ENCODE measurements at regions not wholly inside any gene's neighbourhood (a gene's known extent, or its start where the extent isn't known, plus 50 kb on each side); places are given as distances from the start of the nearest gene placed in this dataset.

- no peaks in the 10 kb centered on the region for H3K9me2 ChIP-seq
- CTCF ChIA-PET: no interaction called here
- H3K27me3 ChIP-seq (ENCODE audit: insufficient read depth): no peaks in the 10 kb centered on the region
- H3K9me3 ChIP-seq: no peaks in the 10 kb centered on the region
- DNase-seq: no peak
- no peaks in the 10 kb centered on the region for H3K36me3 ChIP-seq (replicated peaks in 1 of 2; ENCODE audit: control insufficient read depth in 1 of 2, insufficient read depth in 2 of 2, low read length in 1 of 2)
- no peaks in the 10 kb centered on the region for H3K79me2 ChIP-seq (ENCODE audit: insufficient read depth)
- H3K4me3 ChIP-seq (ENCODE audit: low read depth in 2 of 2, low read length in 1 of 2): no peak overlapping the region
- H3F3A ChIP-seq (replicated peaks; ENCODE audit: insufficient read depth): no peaks in the 10 kb centered on the region
- WGBS (ENCODE audit: low lambda C conversion rate): 25% methylated on average over 9 of the region's 9 CpGs
- POLR2A ChIA-PET: no interaction called here
- no peak overlapping the region for H2AFZ ChIP-seq (ENCODE audit: low read depth)
- no peak overlapping the region for H3K9ac ChIP-seq
- no peak overlapping the region for H3K27ac ChIP-seq (ENCODE audit: low read depth in 2 of 2, low read length in 1 of 2)
- TF ChIP-seq MEF2A (IDR thresholded peaks at IDR 0.05; ENCODE audit: borderline replicate concordance, low read depth) (no peak), MAX (IDR thresholded peaks at IDR 0.05; ENCODE audit: low read depth) (no peak), POLR2AphosphoS5 (IDR thresholded peaks at IDR 0.05; ENCODE audit: low read depth, low read length) (no peak)
- no peaks in the 10 kb centered on the region for H3K4me1 ChIP-seq (ENCODE audit: control insufficient read depth in 1 of 2, insufficient read depth in 2 of 2, low read depth in 1 of 2, low read length in 1 of 2)
- no peaks in the 10 kb centered on the region for H4K20me1 ChIP-seq (ENCODE audit: insufficient read depth)
- no peak overlapping the region for H3K4me2 ChIP-seq
These were observed 668.0 kb upstream of the FAM98A start for GRCh38 chr2:34266908-34267697.

GRCh38 chr2:34261701-34262100 is 662.6 kb upstream of the FAM98A start:
- CTCF ChIA-PET: interaction anchor here (1.2 kb wide), 1 partner anchor 125 kb away, joined by 4 read pairs; no protein-coding TSS in a partner anchor
- Histone ChIP-seq H2AFZ (ENCODE audit: low read depth) (no peak overlapping the region), H3K9me3 (no peaks in the 10 kb centered on the region), H3K9me2 (no peaks in the 10 kb centered on the region), H3K27me3 (ENCODE audit: insufficient read depth) (no peaks in the 10 kb centered on the region), H3K9ac (no peak overlapping the region), H3F3A (replicated peaks; ENCODE audit: insufficient read depth) (no peaks in the 10 kb centered on the region), H3K4me3 (ENCODE audit: low read depth in 2 of 2, low read length in 1 of 2) (no peak overlapping the region), H3K27ac (ENCODE audit: low read depth in 2 of 2, low read length in 1 of 2) (no peak overlapping the region), H3K4me2 (no peak overlapping the region), H4K20me1 (ENCODE audit: insufficient read depth) (no peaks in the 10 kb centered on the region), H3K79me2 (ENCODE audit: insufficient read depth) (no peaks in the 10 kb centered on the region), H3K4me1 (ENCODE audit: control insufficient read depth in 1 of 2, insufficient read depth in 2 of 2, low read depth in 1 of 2, low read length in 1 of 2) (no peaks in the 10 kb centered on the region), H3K36me3 (replicated peaks in 1 of 2; ENCODE audit: control insufficient read depth in 1 of 2, insufficient read depth in 2 of 2, low read length in 1 of 2) (no peaks in the 10 kb centered on the region)
- DNase-seq: no peak
- TF ChIP-seq CTCF (IDR thresholded peaks at IDR 0.05) (peak; percentile 20; the same call in 1 of the 2 replicates), EZH2phosphoT487 (IDR thresholded peaks at IDR 0.05; ENCODE audit: borderline replicate concordance, low read depth) (no peak)
- POLR2A ChIA-PET: no interaction called here
- WGBS (ENCODE audit: low lambda C conversion rate): 18% methylated on average over 6 of the region's 6 CpGs

- H3K79me2 ChIP-seq (ENCODE audit: insufficient read depth): no peaks in the 10 kb centered on the region
- no peaks in the 10 kb centered on the region for H3K27me3 ChIP-seq (ENCODE audit: insufficient read depth)
- H2AFZ ChIP-seq (ENCODE audit: low read depth): no peak overlapping the region
- no peak overlapping the region for H3K27ac ChIP-seq (ENCODE audit: low read depth in 2 of 2, low read length in 1 of 2)
- no peak overlapping the region for H3K9ac ChIP-seq
- no peaks in the 10 kb centered on the region for H3K4me1 ChIP-seq (ENCODE audit: control insufficient read depth in 1 of 2, insufficient read depth in 2 of 2, low read depth in 1 of 2, low read length in 1 of 2)
- H3K4me3 ChIP-seq (ENCODE audit: low read depth in 2 of 2, low read length in 1 of 2): no peak overlapping the region
- H3K9me3 ChIP-seq: no peaks in the 10 kb centered on the region
- no peaks in the 10 kb centered on the region for H3K36me3 ChIP-seq (replicated peaks in 1 of 2; ENCODE audit: control insufficient read depth in 1 of 2, insufficient read depth in 2 of 2, low read length in 1 of 2)
- 1% methylated on average over 2 of the region's 2 CpGs for WGBS (ENCODE audit: low lambda C conversion rate)
- TF ChIP-seq USF2 (IDR thresholded peaks at IDR 0.05; ENCODE audit: borderline replicate concordance, low read depth, low read length): no peak
- TF ChIP-seq TEAD4 (IDR thresholded peaks at IDR 0.05; ENCODE audit: borderline replicate concordance, insufficient read depth): no peak
- no peak for TF ChIP-seq GABPA (IDR thresholded peaks at IDR 0.05; ENCODE audit: low read depth)
- no peak for TF ChIP-seq SIN3A (IDR thresholded peaks at IDR 0.05; ENCODE audit: borderline replicate concordance, low read depth, low read length)
- TF ChIP-seq TCF12 (IDR thresholded peaks at IDR 0.05): no peak
- no peak for TF ChIP-seq FOSL2 (IDR thresholded peaks at IDR 0.05; ENCODE audit: borderline replicate concordance, low read depth)
- no peak for TF ChIP-seq FOXJ3 (CRISPR knock-in tag; IDR thresholded peaks at IDR 0.05)
- TF ChIP-seq RFX5 (IDR thresholded peaks at IDR 0.05; ENCODE audit: low read length): no peak
- no peak for TF ChIP-seq POLR2AphosphoS5 (IDR thresholded peaks at IDR 0.05; ENCODE audit: low read depth, low read length)
- H3K4me2 ChIP-seq: no peak overlapping the region
- H3F3A ChIP-seq (replicated peaks; ENCODE audit: insufficient read depth): no peaks in the 10 kb centered on the region
- POLR2A ChIA-PET: no interaction called here
- H3K9me2 ChIP-seq: no peaks in the 10 kb centered on the region
- CTCF ChIA-PET: no interaction called here
- DNase-seq: no peak
- no peaks in the 10 kb centered on the region for H4K20me1 ChIP-seq (ENCODE audit: insufficient read depth)
These were observed 655.3 kb upstream of the FAM98A start for GRCh38 chr2:34254272-34254878.

All from SK-N-SH (cell line).